ENCODE measurements at regions not wholly inside any gene's neighbourhood (a gene's known extent, or its start where the extent isn't known, plus 50 kb on each side); places are given as distances from the start of the nearest gene placed in this dataset.

DNA sequence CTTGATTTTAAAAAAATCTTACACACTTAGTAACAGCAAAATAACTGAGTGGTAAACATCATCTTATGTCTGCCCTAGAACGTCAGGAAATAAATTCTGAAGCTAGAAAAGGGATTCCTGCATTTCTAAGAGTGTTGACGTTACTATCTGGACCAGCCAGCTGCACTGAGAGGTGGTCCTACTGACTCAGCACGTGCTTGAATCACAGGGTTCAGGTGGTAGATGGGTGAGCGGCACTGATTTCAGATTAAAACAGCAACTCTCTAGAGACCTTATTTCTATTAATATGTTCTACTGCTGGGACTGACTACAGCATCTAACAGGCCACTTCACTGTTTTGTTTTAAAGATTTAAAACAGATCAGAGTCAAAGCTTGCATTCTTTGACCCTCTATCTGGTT lies 377.2 kb downstream of the GABRB3 start:
- TF ChIP-seq, protein P1, sequence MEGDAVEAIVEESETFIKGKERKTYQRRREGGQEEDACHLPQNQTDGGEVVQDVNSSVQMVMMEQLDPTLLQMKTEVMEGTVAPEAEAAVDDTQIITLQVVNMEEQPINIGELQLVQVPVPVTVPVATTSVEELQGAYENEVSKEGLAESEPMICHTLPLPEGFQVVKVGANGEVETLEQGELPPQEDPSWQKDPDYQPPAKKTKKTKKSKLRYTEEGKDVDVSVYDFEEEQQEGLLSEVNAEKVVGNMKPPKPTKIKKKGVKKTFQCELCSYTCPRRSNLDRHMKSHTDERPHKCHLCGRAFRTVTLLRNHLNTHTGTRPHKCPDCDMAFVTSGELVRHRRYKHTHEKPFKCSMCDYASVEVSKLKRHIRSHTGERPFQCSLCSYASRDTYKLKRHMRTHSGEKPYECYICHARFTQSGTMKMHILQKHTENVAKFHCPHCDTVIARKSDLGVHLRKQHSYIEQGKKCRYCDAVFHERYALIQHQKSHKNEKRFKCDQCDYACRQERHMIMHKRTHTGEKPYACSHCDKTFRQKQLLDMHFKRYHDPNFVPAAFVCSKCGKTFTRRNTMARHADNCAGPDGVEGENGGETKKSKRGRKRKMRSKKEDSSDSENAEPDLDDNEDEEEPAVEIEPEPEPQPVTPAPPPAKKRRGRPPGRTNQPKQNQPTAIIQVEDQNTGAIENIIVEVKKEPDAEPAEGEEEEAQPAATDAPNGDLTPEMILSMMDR (tag by site-specific recombination; IDR thresholded peaks at IDR 0.05), result no peak
- TF ChIP-seq YY1 (tag by site-specific recombination; IDR thresholded peaks at IDR 0.05) (no peak), TCF7L2 (IDR thresholded peaks at IDR 0.05; ENCODE audit: borderline replicate concordance, low read depth, low read length) (no peak), MYNN (tag by site-specific recombination; IDR thresholded peaks at IDR 0.05; ENCODE audit: borderline replicate concordance) (no peak), REST (tag by site-specific recombination; IDR thresholded peaks at IDR 0.05) (no peak), ZNF747 (tag by site-specific recombination; IDR thresholded peaks at IDR 0.05) (no peak), ZNF140 (tag by site-specific recombination; IDR thresholded peaks at IDR 0.05) (no peak), ZFP3 (tag by site-specific recombination; IDR thresholded peaks at IDR 0.05; ENCODE audit: low read depth) (no peak), ZNF341 (tag by site-specific recombination; IDR thresholded peaks at IDR 0.05; ENCODE audit: low read depth) (no peak)

Measured in HEK293 (cell line).